ENCODE measurements at regions not wholly inside any gene's neighbourhood (a gene's known extent, or its start where the extent isn't known, plus 50 kb on each side); places are given as distances from the start of the nearest gene placed in this dataset.

DNA sequence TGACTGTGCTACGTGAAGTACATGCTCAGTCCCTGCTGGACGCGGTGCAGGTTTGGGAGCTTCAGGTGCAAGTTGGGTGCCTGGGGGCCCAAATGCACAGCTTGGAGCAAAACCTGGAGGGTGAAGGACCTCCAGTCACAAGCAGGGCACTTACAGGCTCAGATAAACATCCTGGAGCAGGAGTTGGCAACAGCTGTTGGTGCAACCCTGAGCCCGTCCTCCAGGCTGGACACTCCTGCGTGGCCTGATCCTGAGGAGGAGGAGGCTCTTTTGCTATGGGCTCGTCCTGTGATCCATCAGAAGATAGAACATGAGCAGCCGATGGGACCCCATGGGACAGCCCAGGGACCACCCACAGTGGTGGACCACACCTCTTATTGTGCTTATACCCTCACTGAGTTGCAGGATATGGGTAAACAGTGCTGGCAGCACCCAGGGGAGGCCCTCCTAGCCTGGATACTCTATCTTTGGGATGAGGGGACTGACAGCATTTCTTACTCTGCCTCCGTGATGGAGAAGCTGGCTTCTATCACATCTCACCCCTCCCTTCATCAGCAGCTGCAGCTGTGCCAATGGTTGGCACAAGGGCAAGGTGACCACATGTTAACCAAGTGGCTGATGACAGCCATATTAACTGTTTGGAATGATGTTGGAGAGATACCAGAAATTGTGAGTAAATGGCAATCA is 301.6 kb downstream of the ZPLD1 start:
- intact Hi-C loops (cut with DNase I, micrococcal nuclease) = no loop called here
- H3K4me1 ChIP-seq (ENCODE audit: low read depth) = no peaks in the 10 kb centered on the region
- DNase-seq (no peak), ATAC-seq (peak; percentile 17)
- H3K4me3 ChIP-seq = no peak overlapping the region
- no peaks in the 10 kb centered on the region for H3K36me3 ChIP-seq (ENCODE audit: low read depth)
- H3K9me3 ChIP-seq = no peaks in the 10 kb centered on the region
- TF ChIP-seq, protein P1, sequence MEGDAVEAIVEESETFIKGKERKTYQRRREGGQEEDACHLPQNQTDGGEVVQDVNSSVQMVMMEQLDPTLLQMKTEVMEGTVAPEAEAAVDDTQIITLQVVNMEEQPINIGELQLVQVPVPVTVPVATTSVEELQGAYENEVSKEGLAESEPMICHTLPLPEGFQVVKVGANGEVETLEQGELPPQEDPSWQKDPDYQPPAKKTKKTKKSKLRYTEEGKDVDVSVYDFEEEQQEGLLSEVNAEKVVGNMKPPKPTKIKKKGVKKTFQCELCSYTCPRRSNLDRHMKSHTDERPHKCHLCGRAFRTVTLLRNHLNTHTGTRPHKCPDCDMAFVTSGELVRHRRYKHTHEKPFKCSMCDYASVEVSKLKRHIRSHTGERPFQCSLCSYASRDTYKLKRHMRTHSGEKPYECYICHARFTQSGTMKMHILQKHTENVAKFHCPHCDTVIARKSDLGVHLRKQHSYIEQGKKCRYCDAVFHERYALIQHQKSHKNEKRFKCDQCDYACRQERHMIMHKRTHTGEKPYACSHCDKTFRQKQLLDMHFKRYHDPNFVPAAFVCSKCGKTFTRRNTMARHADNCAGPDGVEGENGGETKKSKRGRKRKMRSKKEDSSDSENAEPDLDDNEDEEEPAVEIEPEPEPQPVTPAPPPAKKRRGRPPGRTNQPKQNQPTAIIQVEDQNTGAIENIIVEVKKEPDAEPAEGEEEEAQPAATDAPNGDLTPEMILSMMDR (IDR thresholded peaks at IDR 0.05) = no peak

DNA sequence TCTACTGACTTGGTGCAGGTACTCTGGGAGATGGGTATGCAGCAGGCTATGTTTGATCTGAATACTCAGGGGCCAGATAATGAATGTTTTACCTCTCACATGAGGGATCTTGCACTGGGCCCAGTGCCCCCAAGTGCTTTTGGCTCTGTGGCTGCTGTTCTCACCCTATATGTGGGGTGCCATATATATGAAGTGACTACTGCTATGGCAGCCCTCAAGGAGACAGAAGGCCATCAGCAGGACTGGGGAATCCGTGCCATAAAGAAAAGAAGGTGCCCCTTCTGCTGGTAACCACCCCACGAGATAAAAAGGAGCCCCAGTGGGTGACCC is 302.1 kb downstream of the ZPLD1 start:
- no peaks in the 10 kb centered on the region for H3K36me3 ChIP-seq (ENCODE audit: low read depth)
- ATAC-seq (no peak), DNase-seq (no peak)
- TF ChIP-seq, protein P1 (IDR thresholded peaks at IDR 0.05) = no peak
- no peaks in the 10 kb centered on the region for H3K9me3 ChIP-seq
- intact Hi-C loops (cut with DNase I, micrococcal nuclease) = no loop called here
- H3K4me1 ChIP-seq (ENCODE audit: low read depth) = no peaks in the 10 kb centered on the region
- no peak overlapping the region for H3K4me3 ChIP-seq

DNA sequence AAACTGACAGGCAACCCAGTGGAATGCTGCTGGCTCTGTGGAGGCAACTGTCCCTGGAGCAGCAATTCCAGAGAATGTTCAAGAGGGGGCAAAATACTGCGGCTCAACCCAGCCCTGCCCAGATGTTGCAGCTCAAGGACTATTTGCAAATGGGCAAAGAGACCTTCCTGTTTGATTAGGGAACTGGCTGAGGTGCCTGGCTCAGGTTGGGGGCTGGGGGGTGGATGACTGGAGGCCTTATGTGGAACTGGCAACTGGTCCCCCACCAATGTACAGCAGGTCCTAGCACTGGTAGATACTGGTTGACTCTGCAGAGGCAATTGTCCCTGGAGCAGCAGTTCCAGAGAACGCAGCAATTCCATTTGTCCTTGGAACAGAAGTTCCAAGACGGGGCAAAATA is 302.5 kb downstream of the ZPLD1 start:
- no peaks in the 10 kb centered on the region for H3K9me3 ChIP-seq
- H3K4me1 ChIP-seq (ENCODE audit: low read depth) = no peaks in the 10 kb centered on the region
- H3K36me3 ChIP-seq (ENCODE audit: low read depth) = no peaks in the 10 kb centered on the region
- intact Hi-C loops (cut with DNase I, micrococcal nuclease) = no loop called here
- TF ChIP-seq, protein P1 (IDR thresholded peaks at IDR 0.05) = no peak
- no peak for DNase-seq
- H3K4me3 ChIP-seq = no peak overlapping the region
- ATAC-seq = no peak

DNA sequence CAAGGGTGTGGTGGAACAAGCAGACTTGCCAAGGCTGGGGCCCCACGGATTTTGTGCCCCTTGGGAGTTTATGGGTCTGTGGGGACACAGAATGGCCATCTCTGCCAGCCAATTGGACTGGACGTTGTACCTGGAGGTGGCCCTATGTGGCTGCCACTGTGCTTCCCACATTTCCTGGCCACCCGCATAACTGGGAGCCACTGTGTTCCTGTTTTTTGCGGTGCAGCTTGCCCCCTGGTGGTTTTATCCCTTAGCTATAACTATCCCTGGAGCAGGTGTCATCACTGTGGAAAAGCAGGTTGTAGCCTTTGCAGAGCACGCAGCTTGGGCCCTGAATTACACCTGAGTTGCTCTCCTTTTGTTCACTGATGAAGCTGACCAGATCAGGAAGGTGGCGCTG is 306.3 kb downstream of the ZPLD1 start:
- no peaks in the 10 kb centered on the region for H3K9me3 ChIP-seq
- no peaks in the 10 kb centered on the region for H3K4me1 ChIP-seq (ENCODE audit: low read depth)
- DNase-seq = peak in 1 of 3 donors; percentile 27
- ATAC-seq = no peak
- TF ChIP-seq, protein P1 (IDR thresholded peaks at IDR 0.05) = no peak
- no peaks in the 10 kb centered on the region for H3K36me3 ChIP-seq (ENCODE audit: low read depth)
- intact Hi-C loops (cut with DNase I, micrococcal nuclease) = no loop called here
- H3K4me3 ChIP-seq = no peak overlapping the region

DNA sequence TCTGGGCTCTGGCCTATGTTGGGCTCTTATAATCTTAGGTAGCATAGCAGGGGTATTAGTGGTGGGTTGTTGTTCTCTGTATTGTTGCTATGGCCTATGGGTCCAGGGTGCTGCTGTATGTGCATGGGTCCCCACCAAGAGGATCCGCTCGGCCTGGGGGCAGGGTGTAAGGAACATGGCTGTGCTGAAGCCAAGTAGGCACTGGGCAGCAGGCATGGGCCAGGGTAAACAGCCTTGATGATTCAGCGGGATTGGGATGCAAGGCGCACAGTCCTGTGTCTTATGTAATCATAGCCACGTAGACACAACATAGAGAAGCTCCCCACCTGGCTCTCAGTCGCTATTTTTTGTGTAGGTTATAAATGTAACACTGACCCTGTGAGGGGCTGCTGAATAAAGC is 306.9 kb downstream of the ZPLD1 start:
- TF ChIP-seq, protein P1 (IDR thresholded peaks at IDR 0.05) = no peak
- no peak overlapping the region for H3K4me3 ChIP-seq
- ATAC-seq (no peak), DNase-seq (no peak)
- intact Hi-C loops (cut with DNase I, micrococcal nuclease) = no loop called here
- no peaks in the 10 kb centered on the region for H3K9me3 ChIP-seq
- no peaks in the 10 kb centered on the region for H3K36me3 ChIP-seq (ENCODE audit: low read depth)
- H3K4me1 ChIP-seq (ENCODE audit: low read depth) = no peaks in the 10 kb centered on the region

DNA sequence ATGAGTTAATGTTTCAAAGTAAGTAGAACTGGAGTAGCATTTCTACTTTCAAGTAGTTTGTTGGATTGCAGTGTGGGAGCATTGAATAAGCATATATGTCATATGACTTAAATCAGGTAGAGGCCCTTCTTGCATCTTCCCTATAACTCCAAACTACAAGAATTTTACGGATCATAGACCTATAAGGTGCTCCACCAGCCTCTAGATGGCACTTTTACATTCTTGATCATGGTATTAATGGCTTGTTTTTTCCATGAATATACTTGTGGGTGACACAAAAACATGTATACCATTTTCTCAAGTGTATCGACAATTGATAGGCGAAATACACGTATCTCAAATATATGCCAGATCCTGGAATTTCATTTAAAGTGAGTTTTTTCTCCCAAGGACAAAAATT is 311.1 kb downstream of the ZPLD1 start:
- ATAC-seq = no peak

More for the DNA sequence above, 311.1 kb downstream of the ZPLD1 start:
- TF ChIP-seq, protein P1 (IDR thresholded peaks at IDR 0.05) = no peak
- no peak for DNase-seq
- Histone ChIP-seq H3K4me3 (no peak overlapping the region), H3K9me3 (no peaks in the 10 kb centered on the region), H3K36me3 (ENCODE audit: low read depth) (no peaks in the 10 kb centered on the region), H3K4me1 (ENCODE audit: low read depth) (no peaks in the 10 kb centered on the region)
- intact Hi-C loops (cut with DNase I, micrococcal nuclease) = no loop called here
